ENCODE measurements at regions not wholly inside any gene's neighbourhood (a gene's known extent, or its start where the extent isn't known, plus 50 kb on each side); places are given as distances from the start of the nearest gene placed in this dataset.

GRCh38 chr6:92810913-92811312 lies 608.4 kb downstream of the EPHA7 start:
- no peaks in the 10 kb centered on the region for H3K9me3 ChIP-seq (replicated peaks in 1 of 2; ENCODE audit: control insufficient read depth in 1 of 2, insufficient read depth in 1 of 2, low read length in 2 of 2)
- no peak overlapping the region for H3K9ac ChIP-seq (ENCODE audit: insufficient read depth, low read length, poor library complexity, severe bottlenecking)
- no peak overlapping the region for H3K4me3 ChIP-seq (replicated peaks in 1 of 3; ENCODE audit: low read depth in 2 of 3, low read length in 3 of 3)
- H3K4me3 Mint-ChIP-seq, result no peak overlapping the region
- no peaks in the 10 kb centered on the region for H3K79me2 ChIP-seq (ENCODE audit: insufficient read depth, low read length)
- H2AFZ ChIP-seq (ENCODE audit: insufficient read depth, low read depth, low read length, poor library complexity, severe bottlenecking), result no peak overlapping the region
- WGBS (ENCODE audit: insufficient coverage), result no CpG with 5 or more reads among the region's 3 CpGs
- no peaks in the 10 kb centered on the region for H3K9me3 Mint-ChIP-seq
- intact Hi-C loops (cut with micrococcal nuclease), result no loop called here
- no peak overlapping the region for H3K27ac ChIP-seq (ENCODE audit: low read depth in 1 of 2, low read length in 2 of 2)
- no peaks in the 10 kb centered on the region for H3K27me3 ChIP-seq (ENCODE audit: control insufficient read depth in 2 of 2, insufficient read depth in 2 of 2, low read length in 2 of 2)
- no peaks in the 10 kb centered on the region for H3K4me1 ChIP-seq (ENCODE audit: control insufficient read depth in 1 of 2, insufficient read depth in 2 of 2, low read length in 2 of 2)
- no peaks in the 10 kb centered on the region for H3K4me1 Mint-ChIP-seq
- H3K36me3 ChIP-seq (replicated peaks in 1 of 2; ENCODE audit: control insufficient read depth in 1 of 2, insufficient read depth in 2 of 2, low read length in 2 of 2), result no peaks in the 10 kb centered on the region
- H3K27ac Mint-ChIP-seq, result no peak overlapping the region
- no peaks in the 10 kb centered on the region for H3K36me3 Mint-ChIP-seq
- no peak for DNase-seq
- H3K4me2 ChIP-seq (replicated peaks; ENCODE audit: extremely low read depth, low read length, poor library complexity, severe bottlenecking), result no peak overlapping the region
- H3K27me3 Mint-ChIP-seq (ENCODE audit: low read depth in 3 of 3), result no peaks in the 10 kb centered on the region
- TF ChIP-seq CTCF (IDR thresholded peaks at IDR 0.05), result peak; percentile 8
- no peaks in the 10 kb centered on the region for H4K20me1 ChIP-seq (ENCODE audit: insufficient read depth, low read length)

- Mint-ChIP-seq H3K9me3 (peaks cover 0 to 3% (median 0%) of the 10 kb centered on the region in 7 donors), H3K36me3 (no peaks in the 10 kb centered on the region), H3K4me3 (no peak overlapping the region), H3K27me3 (ENCODE audit: low read depth in 3 of 3) (peaks cover 2 to 5% (median 2%) of the 10 kb centered on the region in 3 donors), H3K27ac (no peak overlapping the region), H3K4me1 (no peaks in the 10 kb centered on the region)
- H3K27ac ChIP-seq (ENCODE audit: low read depth in 1 of 2, low read length in 2 of 2), result no peak overlapping the region
- H3K9me3 ChIP-seq (replicated peaks in 1 of 2; ENCODE audit: control insufficient read depth in 1 of 2, insufficient read depth in 1 of 2, low read length in 2 of 2), result no peaks in the 10 kb centered on the region
- intact Hi-C loops (cut with micrococcal nuclease), result no loop called here
- no peaks in the 10 kb centered on the region for H4K20me1 ChIP-seq (ENCODE audit: insufficient read depth, low read length)
- H3K36me3 ChIP-seq (replicated peaks in 1 of 2; ENCODE audit: control insufficient read depth in 1 of 2, insufficient read depth in 2 of 2, low read length in 2 of 2), result no peaks in the 10 kb centered on the region
- no peak overlapping the region for H2AFZ ChIP-seq (ENCODE audit: insufficient read depth, low read depth, low read length, poor library complexity, severe bottlenecking)
- WGBS (ENCODE audit: insufficient coverage), result no CpG with 5 or more reads among the region's 2 CpGs
- no peak for DNase-seq
- no peaks in the 10 kb centered on the region for H3K4me1 ChIP-seq (ENCODE audit: control insufficient read depth in 1 of 2, insufficient read depth in 2 of 2, low read length in 2 of 2)
- no peak overlapping the region for H3K9ac ChIP-seq (ENCODE audit: insufficient read depth, low read length, poor library complexity, severe bottlenecking)
- no peaks in the 10 kb centered on the region for H3K79me2 ChIP-seq (ENCODE audit: insufficient read depth, low read length)
- no peak overlapping the region for H3K4me3 ChIP-seq (replicated peaks in 1 of 3; ENCODE audit: low read depth in 2 of 3, low read length in 3 of 3)
- no peaks in the 10 kb centered on the region for H3K27me3 ChIP-seq (ENCODE audit: control insufficient read depth in 2 of 2, insufficient read depth in 2 of 2, low read length in 2 of 2)
- no peak for TF ChIP-seq CTCF (IDR thresholded peaks at IDR 0.05)
- H3K4me2 ChIP-seq (replicated peaks; ENCODE audit: extremely low read depth, low read length, poor library complexity, severe bottlenecking), result no peak overlapping the region
Observed at GRCh38 chr6:92806254-92806653, 613.1 kb downstream of the EPHA7 start.
